HepG2 (cell line): ENCODE measurements at regions not wholly inside any gene's neighbourhood (a gene's known extent, or its start where the extent isn't known, plus 50 kb on each side); places are given as distances from the start of the nearest gene placed in this dataset.

Source experiments
- ATAC-seq: fragments of 200-7000 bp; cut with Tn5 transposase; 3 replicates; pipeline ENCODE4 v1.9.1; 2020; ENCODE audit warnings: mild to moderate bottlenecking, moderate library complexity
- BruUV-seq: library from RNA; stranded (reverse); fragments of 400-500 nt; replicated peaks from 2 replicates; lab custom pipeline; 2021; lab: Mats Ljungman, UMichigan
- CTCF ChIA-PET: fragments of 300-600 bp; formaldehyde crosslinking; extraction: SDS; loops from one replicate; lab custom pipeline; 2021; ENCODE audit warnings: low total read pairs, inconsistent platforms, low intra/inter-chr PET ratio; lab: Yijun Ruan, JAX
- POLR2A ChIA-PET: fragments of 350-600 bp; sonication (Branson Sonifier 250); formaldehyde crosslinking; loops from one replicate; lab custom pipeline; 2020; ENCODE audit warnings: antibody characterized with exemption, inconsistent platforms; lab: Yijun Ruan, JAX
- DNase-seq: peaks from one replicate; pipeline ENCODE4 v3.0.0-alpha.2; 2015; ENCODE audit warnings: low spot score
- FAIRE-seq: peaks from 3 replicates; lab custom pipeline; 2011; peaks lifted over from hg19 to GRCh38; lab: Jason Lieb, UNC
- H2AFZ ChIP-seq: one replicate; pipeline ENCODE4 v1.6.1; 2011; ENCODE audit warnings: low read length, inconsistent platforms
- H3K27ac ChIP-seq: fragments of 300-600 bp; 3 replicates; pipeline ENCODE4 v1.8.0; 2011; ENCODE audit warnings: mixed run types, mild to moderate bottlenecking, mixed read lengths, low read length, inconsistent platforms; ENCODE audit not compliant: insufficient read depth; ENCODE audit errors: extremely low read length
- H3K27me3 ChIP-seq, 2 experiments: fragments of 200-600 bp in 1 of 2; 2 replicates in 1 of 2; 3 replicates in 1 of 2; pipeline versions ENCODE4 v1.6.0 to v1.8.0; 2011; ENCODE audit warnings: low read length in 2 of 2, mild to moderate bottlenecking in 2 of 2, moderate library complexity in 2 of 2, inconsistent platforms in 1 of 2; ENCODE audit not compliant: insufficient read depth in 2 of 2, control insufficient read depth in 1 of 2
- H3K36me3 ChIP-seq, 2 experiments: fragments of 200-600 bp in 1 of 2; replicated peaks in 1 of 2; 2 replicates in 1 of 2; 3 replicates in 1 of 2; pipeline versions ENCODE4 v1.5.1 to v1.8.0; 2011; ENCODE audit warnings: low read length in 2 of 2, inconsistent platforms in 1 of 2; ENCODE audit not compliant: insufficient read depth in 2 of 2, control insufficient read depth in 1 of 2
- H3K4me1 ChIP-seq: 2 replicates; pipeline ENCODE4 v1.5.1; 2012; ENCODE audit warnings: low read length, inconsistent platforms; ENCODE audit not compliant: insufficient read depth
- H3K4me2 ChIP-seq: 2 replicates; pipeline ENCODE4 v1.6.0; 2011; ENCODE audit warnings: low read depth, low read length, inconsistent platforms
- H3K4me3 ChIP-seq, 3 experiments: fragments of 200-600 bp in 1 of 3; sonication (generic), shearing (Covaris generic) in 1 of 3; replicated peaks in 1 of 3; 2 replicates each; pipeline ENCODE4 v1.5.1; 2011 to 2016; ENCODE audit warnings: low read length in 3 of 3, inconsistent platforms in 2 of 3, low read depth in 2 of 3, mild to moderate bottlenecking in 2 of 3, control low read depth in 1 of 3, mixed read lengths in 1 of 3; ENCODE audit not compliant: insufficient read depth in 1 of 3
- H3K79me2 ChIP-seq: one replicate; pipeline ENCODE4 v1.6.1; 2011; ENCODE audit warnings: low read length, inconsistent platforms; ENCODE audit not compliant: insufficient read depth
- H3K9ac ChIP-seq: 2 replicates; pipeline ENCODE4 v1.6.0; 2011; ENCODE audit warnings: mild to moderate bottlenecking, low read depth, low read length, inconsistent platforms; ENCODE audit not compliant: insufficient read depth
- H3K9me3 ChIP-seq: 2 replicates; pipeline ENCODE4 v1.5.1; 2012; ENCODE audit warnings: mild to moderate bottlenecking, low read length
- H4K20me1 ChIP-seq: 2 replicates; pipeline ENCODE4 v1.6.0; 2011; ENCODE audit warnings: inconsistent platforms, mild to moderate bottlenecking, low read length, moderate library complexity; ENCODE audit not compliant: insufficient read depth
- EED ChIP-seq: sonication (generic); formaldehyde crosslinking; IDR thresholded peaks from 2 replicates; pipeline ENCODE4 v1.5.0; 2020; ENCODE audit warnings: mild to moderate bottlenecking, missing genetic modification reagents
- GZF1 ChIP-seq: sonication (generic); formaldehyde crosslinking; IDR thresholded peaks from 2 replicates; pipeline ENCODE4 v1.5.1; 2020; ENCODE audit warnings: mild to moderate bottlenecking, missing genetic modification reagents
- HINFP ChIP-seq: sonication (generic); formaldehyde crosslinking; IDR thresholded peaks from 2 replicates; pipeline ENCODE4 v1.4.0; 2020; ENCODE audit warnings: low read depth, mild to moderate bottlenecking, missing genetic modification reagents
- HMG20A ChIP-seq: IDR thresholded peaks from 2 replicates; pipeline ENCODE4 v1.6.1; 2016; ENCODE audit warnings: borderline replicate concordance
- KLF16 ChIP-seq, 2 experiments: sonication (generic) in 1 of 2; formaldehyde crosslinking in 1 of 2; IDR thresholded peaks; 2 replicates each; pipeline versions ENCODE4 v1.6.1 to v1.8.0; 2016 to 2023; ENCODE audit warnings: missing genetic modification reagents in 2 of 2, missing compliant biosample characterization in 1 of 2
- MAZ ChIP-seq, 2 experiments: sonication (generic) in 1 of 2; formaldehyde crosslinking in 1 of 2; IDR thresholded peaks; 2 replicates each; pipeline versions ENCODE4 v1.5.0 to v1.6.1; 2012 to 2020; ENCODE audit warnings: low read depth in 2 of 2, mild to moderate bottlenecking in 2 of 2, borderline replicate concordance in 1 of 2, improper control_type of control experiment in 1 of 2, low read length in 1 of 2, missing genetic modification reagents in 1 of 2, moderate library complexity in 1 of 2
- NCOA5 ChIP-seq: sonication (generic); formaldehyde crosslinking; IDR thresholded peaks from 2 replicates; pipeline ENCODE4 v1.4.0; 2020; ENCODE audit warnings: missing genetic modification reagents
- PITX1 ChIP-seq: sonication (generic); formaldehyde crosslinking; IDR thresholded peaks from 2 replicates; pipeline ENCODE4 v1.5.1; 2020; ENCODE audit warnings: mild to moderate bottlenecking, missing genetic modification reagents
- SMARCC2 ChIP-seq: fragments of 450-650 bp; IDR thresholded peaks from 2 replicates; pipeline ENCODE4 v1.6.1; 2017; ENCODE audit warnings: antibody characterized with exemption, mild to moderate bottlenecking
- UBTF ChIP-seq: sonication (generic); formaldehyde crosslinking; IDR thresholded peaks from 2 replicates; pipeline ENCODE4 v1.4.0; 2020; ENCODE audit warnings: mild to moderate bottlenecking, missing genetic modification reagents
- ZBTB7B ChIP-seq: sonication (generic); formaldehyde crosslinking; IDR thresholded peaks from 2 replicates; pipeline ENCODE4 v1.4.0; 2020; ENCODE audit warnings: missing genetic modification reagents
- ZNF232 ChIP-seq: sonication (generic); formaldehyde crosslinking; IDR thresholded peaks from 2 replicates; pipeline ENCODE4 v1.4.0; 2020; ENCODE audit warnings: missing genetic modification reagents, borderline replicate concordance
- ZNF253 ChIP-seq: sonication (generic); formaldehyde crosslinking; IDR thresholded peaks from 2 replicates; pipeline ENCODE4 v1.8.0; 2022; ENCODE audit warnings: mild to moderate bottlenecking, missing genetic modification reagents, borderline replicate concordance
- ZNF510 ChIP-seq: sonication (generic); formaldehyde crosslinking; IDR thresholded peaks from 2 replicates; pipeline ENCODE4 v1.4.0; 2020; ENCODE audit warnings: low read depth, mild to moderate bottlenecking, missing genetic modification reagents
- ZNF619 ChIP-seq: sonication (generic); formaldehyde crosslinking; IDR thresholded peaks from 2 replicates; pipeline ENCODE4 v1.4.0; 2020; ENCODE audit warnings: mild to moderate bottlenecking, missing genetic modification reagents
- ZNF674 ChIP-seq: sonication (generic); formaldehyde crosslinking; IDR thresholded peaks from 2 replicates; pipeline ENCODE4 v1.5.0; 2020; ENCODE audit warnings: low read depth, mild to moderate bottlenecking, missing genetic modification reagents
- ZSCAN12 ChIP-seq: sonication (generic); formaldehyde crosslinking; IDR thresholded peaks from 2 replicates; pipeline ENCODE4 v1.9.0; 2021; ENCODE audit warnings: mild to moderate bottlenecking, missing genetic modification reagents
- WGBS: methylation state at CpG from one replicate; pipeline ENCODE4 v1.1.6; 2017; ENCODE audit warnings: low lambda C conversion rate; 5-methylcytosine and 5-hydroxymethylcytosine counted together
- in situ Hi-C: cut with HindIII; loops from 2 replicates; pipeline ENCODE4 v1.10.0; 2017; ENCODE audit warnings: low pct_unique_long_range_greater_than_20kb; ENCODE audit not compliant: extremely low pct_ligation_motif_present
- intact Hi-C: fragments of 100-400 bp; cut with micrococcal nuclease; formaldehyde crosslinking; loops from one replicate; pipeline ENCODE4 v1.10.0; 2022; ENCODE audit not compliant: unreplicated experiment

- ChIA-PET CTCF (no interaction called here), POLR2A (no interaction called here)
- no peak overlapping the region for H2AFZ ChIP-seq
- H3K4me3 ChIP-seq = no peak overlapping the region
- no peaks in the 10 kb centered on the region for H3K4me1 ChIP-seq
- TF ChIP-seq HMG20A (CRISPR knock-in tag) (no peak), PITX1 (CRISPR knock-in tag) (no peak), KLF16 (CRISPR knock-in tag; IDR thresholded peaks at IDR 0.05) (no peak), ZSCAN12 (CRISPR knock-in tag) (no peak), ZBTB7B (CRISPR knock-in tag) (no peak), ZNF232 (CRISPR knock-in tag) (no peak)
- H4K20me1 ChIP-seq = no peaks in the 10 kb centered on the region
- no peak overlapping the region for H3K27ac ChIP-seq
- in situ Hi-C loops = no loop called here
- no peak for FAIRE-seq
- intact Hi-C loops = no loop called here
- no peaks in the 10 kb centered on the region for H3K27me3 ChIP-seq
- no peak for ATAC-seq
- BruUV-seq = no TSS peak
- peaks cover 89% of the 10 kb centered on the region for H3K9me3 ChIP-seq
- no peak overlapping the region for H3K4me2 ChIP-seq
- DNase-seq = no peak
- H3K9ac ChIP-seq = no peak overlapping the region
- WGBS = 10% methylated on average over 1 of the region's 1 CpG
- no peaks in the 10 kb centered on the region for H3K36me3 ChIP-seq
- no peaks in the 10 kb centered on the region for H3K79me2 ChIP-seq
These were observed 601.1 kb downstream of the TLR4 start for GRCh38 chr9:118305331-118305730.

- Histone ChIP-seq H4K20me1 (no peaks in the 10 kb centered on the region), H3K27ac (no peak overlapping the region), H3K9ac (no peak overlapping the region), H3K36me3 (no peaks in the 10 kb centered on the region), H2AFZ (no peak overlapping the region), H3K4me2 (no peak overlapping the region), H3K27me3 (no peaks in the 10 kb centered on the region), H3K79me2 (no peaks in the 10 kb centered on the region), H3K9me3 (peaks cover 91% of the 10 kb centered on the region), H3K4me1 (no peaks in the 10 kb centered on the region), H3K4me3 (no peak overlapping the region)
- intact Hi-C loops = no loop called here
- FAIRE-seq (no peak), ATAC-seq (no peak), DNase-seq (no peak)
- WGBS = 4% methylated on average over 3 of the region's 3 CpGs
- ChIA-PET CTCF (no interaction called here), POLR2A (no interaction called here)
- in situ Hi-C loops = no loop called here
- no TSS peak for BruUV-seq
- TF ChIP-seq NCOA5 (CRISPR knock-in tag) (no peak), ZNF510 (CRISPR knock-in tag) (no peak), MAZ (IDR thresholded peaks at IDR 0.05; ENCODE audit: borderline replicate concordance, low read depth, low read length) (no peak), MAZ (CRISPR knock-in tag; IDR thresholded peaks at IDR 0.05; ENCODE audit: low read depth) (no peak), HINFP (CRISPR knock-in tag) (no peak), ZNF619 (no peak), SMARCC2 (no peak), UBTF (CRISPR knock-in tag) (no peak), KLF16 (CRISPR knock-in tag; IDR thresholded peaks at IDR 0.05) (no peak), ZNF253 (CRISPR knock-in tag) (no peak), GZF1 (CRISPR knock-in tag) (no peak), ZNF674 (CRISPR knock-in tag) (no peak), EED (no peak)
These were observed 602.6 kb downstream of the TLR4 start for GRCh38 chr9:118306801-118307200.
